PFSK-1 (cell line): ENCODE measurements at regions not wholly inside any gene's neighbourhood (a gene's known extent, or its start where the extent isn't known, plus 50 kb on each side); places are given as distances from the start of the nearest gene placed in this dataset.

Source experiments
- POLR2AphosphoS5 ChIP-seq: IDR thresholded peaks from 2 replicates; pipeline ENCODE4 v1.6.1; 2012; ENCODE audit warnings: low read depth, mild to moderate bottlenecking, control low read depth, low read length, moderate library complexity
- SIN3A ChIP-seq: IDR thresholded peaks from 2 replicates; pipeline ENCODE4 v1.6.1; 2012; ENCODE audit warnings: mild to moderate bottlenecking, low read length, moderate library complexity, borderline replicate concordance; ENCODE audit not compliant: insufficient read depth
- TAF1 ChIP-seq: IDR thresholded peaks from 2 replicates; pipeline ENCODE4 v1.6.1; 2012; ENCODE audit warnings: low read length, control low read depth, borderline replicate concordance; ENCODE audit not compliant: insufficient read depth
- TF ChIP-seq, protein P1 (sequence below), 2 experiments: IDR thresholded peaks; 2 replicates each; pipeline versions ENCODE4 v1.6.1 to v1.8.0; 2011 to 2012; ENCODE audit warnings: low read depth in 2 of 2, low read length in 2 of 2, control low read depth in 1 of 2, inconsistent platforms in 1 of 2, mild to moderate bottlenecking in 1 of 2, moderate library complexity in 1 of 2; ENCODE audit not compliant: insufficient read depth in 1 of 2

GRCh38 chr12:18827913-18828312 lies 90.0 kb downstream of the CAPZA3 start:
- TF ChIP-seq POLR2AphosphoS5 (no peak), SIN3A (no peak), TAF1 (no peak)
- TF ChIP-seq, protein P1, sequence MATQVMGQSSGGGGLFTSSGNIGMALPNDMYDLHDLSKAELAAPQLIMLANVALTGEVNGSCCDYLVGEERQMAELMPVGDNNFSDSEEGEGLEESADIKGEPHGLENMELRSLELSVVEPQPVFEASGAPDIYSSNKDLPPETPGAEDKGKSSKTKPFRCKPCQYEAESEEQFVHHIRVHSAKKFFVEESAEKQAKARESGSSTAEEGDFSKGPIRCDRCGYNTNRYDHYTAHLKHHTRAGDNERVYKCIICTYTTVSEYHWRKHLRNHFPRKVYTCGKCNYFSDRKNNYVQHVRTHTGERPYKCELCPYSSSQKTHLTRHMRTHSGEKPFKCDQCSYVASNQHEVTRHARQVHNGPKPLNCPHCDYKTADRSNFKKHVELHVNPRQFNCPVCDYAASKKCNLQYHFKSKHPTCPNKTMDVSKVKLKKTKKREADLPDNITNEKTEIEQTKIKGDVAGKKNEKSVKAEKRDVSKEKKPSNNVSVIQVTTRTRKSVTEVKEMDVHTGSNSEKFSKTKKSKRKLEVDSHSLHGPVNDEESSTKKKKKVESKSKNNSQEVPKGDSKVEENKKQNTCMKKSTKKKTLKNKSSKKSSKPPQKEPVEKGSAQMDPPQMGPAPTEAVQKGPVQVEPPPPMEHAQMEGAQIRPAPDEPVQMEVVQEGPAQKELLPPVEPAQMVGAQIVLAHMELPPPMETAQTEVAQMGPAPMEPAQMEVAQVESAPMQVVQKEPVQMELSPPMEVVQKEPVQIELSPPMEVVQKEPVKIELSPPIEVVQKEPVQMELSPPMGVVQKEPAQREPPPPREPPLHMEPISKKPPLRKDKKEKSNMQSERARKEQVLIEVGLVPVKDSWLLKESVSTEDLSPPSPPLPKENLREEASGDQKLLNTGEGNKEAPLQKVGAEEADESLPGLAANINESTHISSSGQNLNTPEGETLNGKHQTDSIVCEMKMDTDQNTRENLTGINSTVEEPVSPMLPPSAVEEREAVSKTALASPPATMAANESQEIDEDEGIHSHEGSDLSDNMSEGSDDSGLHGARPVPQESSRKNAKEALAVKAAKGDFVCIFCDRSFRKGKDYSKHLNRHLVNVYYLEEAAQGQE (IDR thresholded peaks at IDR 0.05; ENCODE audit: insufficient read depth in 1 of 2, low read depth in 2 of 2, low read length in 2 of 2) = no peak
